ENCODE measurements at regions not wholly inside any gene's neighbourhood (a gene's known extent, or its start where the extent isn't known, plus 50 kb on each side); places are given as distances from the start of the nearest gene placed in this dataset.
A peak's percentile ranks its signal among the peaks of the same experiment; 100 is the strongest.

GRCh38 chr10:106520698-106521097, 643.8 kb downstream of the SORCS1 start:
- ATAC-seq (replicated peaks in 6 of 8) = no peak
- WGBS, 10 experiments = 0 to 97% (median 76%) methylated on average over 2 to 4 of the region's 4 CpGs
- no peaks in the 10 kb centered on the region for H3K4me1 ChIP-seq (replicated peaks in 1 of 2)
- no peak overlapping the region for H3K27ac ChIP-seq
- in situ Hi-C loops (cut with MboI; ENCODE audit: low pct_unique_long_range_greater_than_20kb in 2 of 9, low sequenced_read_pairs in 9 of 9, unreplicated experiment in 9 of 9) = no loop called here
- H3K4me3 ChIP-seq = no peak overlapping the region

GRCh38 chr10:106519376-106520030, 645.0 kb downstream of the SORCS1 start:
- WGBS, 10 experiments = 0 to 100% (median 64%) methylated on average over 1 to 2 of the region's 2 CpGs; no CpG with 5 or more reads in 2 of the 10 experiments
- ATAC-seq (replicated peaks in 6 of 8) = no peak

DNA sequence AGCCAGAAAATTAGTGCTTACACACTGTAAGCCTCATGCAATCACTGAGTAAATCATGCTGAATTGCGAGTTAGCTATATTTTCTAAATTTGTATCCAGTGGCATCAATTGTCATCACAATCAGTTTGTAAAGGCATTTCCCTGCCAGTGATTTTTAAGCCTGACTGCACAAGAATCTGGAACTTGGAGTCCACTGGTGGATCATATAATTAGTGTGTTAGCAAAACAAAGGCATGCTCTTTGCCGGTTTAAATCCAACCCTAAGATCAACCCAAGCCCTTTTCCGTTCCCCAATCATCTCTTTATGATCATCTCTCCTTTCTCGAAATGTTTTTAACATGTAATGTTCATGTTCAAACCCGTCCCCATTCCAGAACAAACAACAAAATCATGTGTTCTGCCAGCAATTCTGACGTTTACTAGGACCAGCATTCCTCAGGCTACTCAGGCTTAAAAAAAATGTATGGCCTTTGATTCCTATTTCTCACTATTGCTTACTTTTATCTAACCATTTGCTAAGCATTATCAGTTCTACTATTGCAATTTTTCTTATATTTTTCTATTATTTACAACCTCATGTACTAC, 649.2 kb downstream of the SORCS1 start:
- WGBS, 10 experiments = 0 to 90% (median 47%) methylated on average over 3 to 6 of the region's 6 CpGs; no CpG with 5 or more reads in 1 of the 10 experiments
- in situ Hi-C loops (cut with MboI; ENCODE audit: low pct_unique_long_range_greater_than_20kb in 2 of 9, low sequenced_read_pairs in 9 of 9, unreplicated experiment in 9 of 9) = no loop called here
- Histone ChIP-seq H3K4me1 (replicated peaks in 1 of 2) (peaks cover 23 to 29% of the 10 kb centered on the region in 2 donors), H3K4me3 (no peak overlapping the region), H3K27ac (no peak overlapping the region)
- peak in 3 of 8 experiments; percentile 7 to 31 (median 13) for ATAC-seq (replicated peaks in 6 of 8)

More at GRCh38 chr10:106519376-106520030, 645.0 kb downstream of the SORCS1 start:
- H3K4me1 ChIP-seq (replicated peaks in 1 of 2) = peaks cover 8 to 10% of the 10 kb centered on the region in 2 donors
- H3K27ac ChIP-seq = no peak overlapping the region
- in situ Hi-C loops (cut with MboI; ENCODE audit: low pct_unique_long_range_greater_than_20kb in 2 of 9, low sequenced_read_pairs in 9 of 9, unreplicated experiment in 9 of 9) = no loop called here
- H3K4me3 ChIP-seq = no peak overlapping the region

GRCh38 chr10:106513352-106513771, 651.1 kb downstream of the SORCS1 start:
- Histone ChIP-seq H3K4me3 (no peak overlapping the region), H3K4me1 (replicated peaks in 1 of 2) (peaks cover 23 to 29% of the 10 kb centered on the region in 2 donors), H3K27ac (peak overlapping the region in 1 of 2 donors; percentile 21)
- ATAC-seq (replicated peaks in 6 of 8) = peak in 5 of 8 experiments; percentile 92 to 95 (median 95)
- 0 to 100% (median 9%) methylated on average over 1 to 4 of the region's 4 CpGs; no CpG with 5 or more reads in 2 of the 10 experiments for WGBS, 10 experiments
- in situ Hi-C loops (cut with MboI; ENCODE audit: low pct_unique_long_range_greater_than_20kb in 2 of 9, low sequenced_read_pairs in 9 of 9, unreplicated experiment in 9 of 9) = no loop called here

DNA sequence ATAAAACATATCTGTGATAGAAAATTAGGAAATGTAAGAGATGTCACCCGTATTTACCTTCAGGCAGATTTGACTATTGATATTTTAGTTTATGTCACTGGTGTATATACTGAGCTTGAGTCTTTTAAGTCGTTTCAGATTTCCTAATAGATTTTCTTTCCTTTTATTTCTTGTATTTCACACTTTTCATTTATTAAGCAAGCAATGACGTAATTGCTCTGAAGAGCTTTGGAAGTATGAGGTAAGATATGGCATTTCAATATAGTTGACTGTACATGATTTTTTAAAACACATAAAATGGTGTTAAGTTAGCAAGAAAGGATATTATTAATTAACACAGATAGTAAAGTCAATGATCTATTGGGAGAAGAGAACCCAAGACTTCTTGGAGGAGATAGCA, 652.6 kb downstream of the SORCS1 start:
- Histone ChIP-seq H3K27ac (no peak overlapping the region), H3K4me3 (no peak overlapping the region), H3K4me1 (replicated peaks in 1 of 2) (peaks cover 23 to 29% of the 10 kb centered on the region in 2 donors)
- WGBS, 10 experiments = 0 to 93% (median 79%) methylated on average over 1 to 3 of the region's 3 CpGs
- in situ Hi-C loops (cut with MboI; ENCODE audit: low pct_unique_long_range_greater_than_20kb in 2 of 9, low sequenced_read_pairs in 9 of 9, unreplicated experiment in 9 of 9) = no loop called here
- ATAC-seq (replicated peaks in 6 of 8) = no peak

DNA sequence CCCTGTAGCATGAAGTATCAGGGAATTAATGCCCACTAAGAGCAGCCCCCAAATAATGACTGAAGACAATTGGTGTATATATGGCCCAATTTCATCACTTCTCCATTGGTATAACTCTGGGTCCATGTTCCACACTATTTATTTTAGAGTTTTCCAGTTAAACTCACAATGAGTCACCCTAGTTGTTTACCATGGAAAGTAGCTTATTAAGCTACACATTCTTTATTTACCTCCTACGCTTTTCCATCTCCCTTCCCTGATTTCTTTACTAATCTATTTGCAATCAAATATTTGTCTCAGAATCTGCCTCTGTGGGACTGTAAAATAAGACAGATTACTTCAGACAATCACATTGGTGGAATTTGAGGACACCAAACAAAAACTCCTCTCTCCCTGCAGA, 655.6 kb downstream of the SORCS1 start:
- WGBS, 10 experiments = 0 to 83% (median 63%) methylated on average over 1 of the region's 1 CpG; no CpG with 5 or more reads in 3 of the 10 experiments

DNA sequence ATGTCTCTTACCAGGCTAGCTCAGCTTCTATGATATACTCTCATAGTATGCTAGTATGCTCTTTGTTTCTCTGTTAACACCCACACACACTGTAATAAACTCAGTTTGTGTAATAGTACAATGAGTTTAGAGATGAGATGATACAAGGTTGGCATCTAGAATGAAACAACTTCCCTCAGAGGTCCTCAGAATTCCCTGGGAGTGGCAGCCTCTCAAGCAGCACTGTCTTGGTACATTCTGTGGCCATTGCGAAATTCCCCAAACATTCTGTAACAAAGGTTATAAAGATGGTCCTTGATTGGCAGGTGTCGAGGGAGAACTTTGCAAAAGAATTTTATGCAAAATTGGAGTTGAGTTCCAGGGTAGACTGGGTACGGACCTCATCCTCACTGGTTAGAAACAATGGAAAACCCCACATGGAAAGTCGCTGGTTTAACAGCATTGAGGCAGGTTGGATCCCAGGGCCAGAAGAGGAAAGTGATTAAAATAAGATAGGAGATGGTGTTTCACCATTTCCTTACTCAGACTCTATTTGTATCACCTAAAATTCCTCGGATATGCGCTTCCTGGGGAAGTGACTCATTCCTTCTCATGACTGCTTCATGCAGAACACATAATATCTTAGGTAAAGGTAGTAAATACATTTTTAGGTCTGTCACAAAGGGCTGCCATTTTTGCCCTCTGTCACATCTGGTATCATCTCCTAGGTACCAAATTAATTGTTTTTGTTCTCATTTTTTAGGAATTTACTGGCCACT, 657.8 kb downstream of the SORCS1 start:
- no peak for ATAC-seq (replicated peaks in 6 of 8)
- Histone ChIP-seq H3K4me1 (replicated peaks in 1 of 2) (no peaks in the 10 kb centered on the region), H3K4me3 (no peak overlapping the region), H3K27ac (no peak overlapping the region)
- in situ Hi-C loops (cut with MboI; ENCODE audit: low pct_unique_long_range_greater_than_20kb in 2 of 9, low sequenced_read_pairs in 9 of 9, unreplicated experiment in 9 of 9) = no loop called here
- WGBS, 10 experiments = 0 to 93% (median 83%) methylated on average over 1 to 6 of the region's 6 CpGs

More for the DNA sequence above, 655.6 kb downstream of the SORCS1 start:
- in situ Hi-C loops (cut with MboI; ENCODE audit: low pct_unique_long_range_greater_than_20kb in 2 of 9, low sequenced_read_pairs in 9 of 9, unreplicated experiment in 9 of 9) = no loop called here
- H3K27ac ChIP-seq = no peak overlapping the region
- ATAC-seq (replicated peaks in 6 of 8) = no peak
- no peak overlapping the region for H3K4me3 ChIP-seq
- peaks cover 10 to 13% of the 10 kb centered on the region in 2 donors for H3K4me1 ChIP-seq (replicated peaks in 1 of 2)

DNA sequence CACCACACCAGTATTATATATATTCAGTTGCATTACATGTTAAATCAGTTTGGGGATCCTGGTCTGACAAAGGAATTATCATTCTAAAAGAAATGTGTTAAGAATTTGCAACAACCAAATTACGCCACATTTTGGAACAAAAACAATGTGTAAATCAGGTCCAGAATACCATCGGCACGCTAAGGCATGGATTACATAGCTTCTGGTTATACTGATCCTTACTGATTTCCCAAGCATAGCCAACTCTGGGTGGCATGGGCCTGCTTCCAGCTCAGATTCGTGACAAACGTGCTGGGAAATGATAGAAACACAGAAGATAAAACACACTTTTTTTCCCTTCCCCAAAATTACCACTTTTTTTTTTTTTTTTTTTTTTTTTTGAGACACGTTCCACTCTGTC, 660.0 kb downstream of the SORCS1 start:
- in situ Hi-C loops (cut with MboI; ENCODE audit: low pct_unique_long_range_greater_than_20kb in 2 of 9, low sequenced_read_pairs in 9 of 9, unreplicated experiment in 9 of 9) = no loop called here
- H3K4me1 ChIP-seq (replicated peaks in 1 of 2) = no peaks in the 10 kb centered on the region
- no peak overlapping the region for H3K4me3 ChIP-seq
- H3K27ac ChIP-seq = no peak overlapping the region
- no peak for ATAC-seq (replicated peaks in 6 of 8)
- 3 to 94% (median 75%) methylated on average over 3 to 6 of the region's 6 CpGs for WGBS, 10 experiments

DNA sequence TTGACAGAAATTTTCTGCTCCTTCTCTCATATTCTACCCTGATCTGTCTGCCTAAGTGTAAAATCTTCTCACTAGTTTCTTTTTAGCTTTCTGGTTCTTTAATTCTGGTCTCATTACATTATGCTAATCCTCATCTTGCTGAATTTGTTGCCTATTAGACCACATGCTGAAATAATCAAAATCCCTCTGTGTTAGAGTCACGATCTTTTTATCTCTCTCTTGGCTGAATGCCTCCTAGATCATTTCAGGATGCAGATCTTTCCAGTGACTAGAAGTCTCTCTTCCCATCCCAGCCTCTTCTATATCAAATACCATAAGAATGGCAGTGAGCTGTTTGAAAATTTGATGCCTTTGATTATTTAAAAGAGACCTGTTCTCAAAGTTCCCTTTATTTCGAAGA, 661.9 kb downstream of the SORCS1 start:
- Histone ChIP-seq H3K27ac (no peak overlapping the region), H3K4me3 (no peak overlapping the region), H3K4me1 (replicated peaks in 1 of 2) (no peaks in the 10 kb centered on the region)
- in situ Hi-C loops (cut with MboI; ENCODE audit: low pct_unique_long_range_greater_than_20kb in 2 of 9, low sequenced_read_pairs in 9 of 9, unreplicated experiment in 9 of 9) = no loop called here
- 0 to 91% (median 66%) methylated on average over 1 to 2 of the region's 2 CpGs; no CpG with 5 or more reads in 1 of the 10 experiments for WGBS, 10 experiments
- no peak for ATAC-seq (replicated peaks in 6 of 8)

GRCh38 chr10:106500925-106501525, 663.5 kb downstream of the SORCS1 start:
- H3K4me1 ChIP-seq (replicated peaks in 1 of 2) = no peaks in the 10 kb centered on the region
- no peak overlapping the region for H3K4me3 ChIP-seq
- in situ Hi-C loops (cut with MboI; ENCODE audit: low pct_unique_long_range_greater_than_20kb in 2 of 9, low sequenced_read_pairs in 9 of 9, unreplicated experiment in 9 of 9) = no loop called here
- ATAC-seq (replicated peaks in 6 of 8) = no peak
- H3K27ac ChIP-seq = no peak overlapping the region

DNA sequence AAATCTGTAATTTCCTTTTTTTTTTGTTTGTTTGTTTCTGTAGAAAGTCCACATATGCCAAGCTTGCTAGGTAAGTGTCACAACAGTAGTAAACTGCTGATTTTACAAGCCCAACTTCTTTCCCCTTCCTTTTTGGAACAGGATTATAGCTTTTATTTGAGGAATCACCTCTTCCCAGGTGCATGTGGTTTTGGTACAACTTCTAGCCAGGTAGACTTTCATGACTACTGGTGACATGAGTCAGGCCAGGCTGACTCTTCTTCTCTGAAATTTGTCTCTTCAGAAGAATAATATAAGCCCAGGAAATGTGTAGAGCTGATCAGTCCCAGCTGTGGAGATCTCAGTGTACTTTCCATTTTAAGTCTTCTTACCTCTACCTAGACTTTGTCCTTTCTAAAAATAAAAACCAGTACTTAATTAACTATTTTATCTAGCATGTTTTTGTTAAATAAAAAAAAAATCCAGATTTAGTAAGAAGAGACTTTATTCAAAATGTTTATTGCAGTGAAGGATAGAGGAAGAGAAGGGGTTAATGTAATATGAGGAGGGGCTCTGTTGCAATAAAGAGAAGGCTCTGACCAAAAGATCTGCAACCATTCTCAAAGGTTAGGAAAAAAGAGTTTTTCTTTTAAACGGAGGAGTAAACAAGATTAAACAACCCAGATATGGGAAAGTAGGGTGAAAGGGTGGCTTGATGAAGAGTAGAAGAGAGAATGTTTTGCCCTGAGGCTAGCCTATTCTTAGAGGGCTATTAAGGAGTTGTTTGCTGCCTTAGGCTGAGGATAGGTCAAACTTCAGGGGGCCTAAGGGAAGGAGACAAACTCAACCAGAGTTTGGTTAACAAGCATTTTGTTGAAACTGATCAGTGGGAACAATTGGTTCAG, 664.2 kb downstream of the SORCS1 start:
- 0 to 78% (median 33%) methylated on average over 1 of the region's 1 CpG; no CpG with 5 or more reads in 1 of the 10 experiments for WGBS, 10 experiments
- Histone ChIP-seq H3K4me1 (replicated peaks in 1 of 2) (no peaks in the 10 kb centered on the region), H3K27ac (no peak overlapping the region), H3K4me3 (no peak overlapping the region)
- ATAC-seq (replicated peaks in 6 of 8) = no peak
- in situ Hi-C loops (cut with MboI; ENCODE audit: low pct_unique_long_range_greater_than_20kb in 2 of 9, low sequenced_read_pairs in 9 of 9, unreplicated experiment in 9 of 9) = no loop called here

DNA sequence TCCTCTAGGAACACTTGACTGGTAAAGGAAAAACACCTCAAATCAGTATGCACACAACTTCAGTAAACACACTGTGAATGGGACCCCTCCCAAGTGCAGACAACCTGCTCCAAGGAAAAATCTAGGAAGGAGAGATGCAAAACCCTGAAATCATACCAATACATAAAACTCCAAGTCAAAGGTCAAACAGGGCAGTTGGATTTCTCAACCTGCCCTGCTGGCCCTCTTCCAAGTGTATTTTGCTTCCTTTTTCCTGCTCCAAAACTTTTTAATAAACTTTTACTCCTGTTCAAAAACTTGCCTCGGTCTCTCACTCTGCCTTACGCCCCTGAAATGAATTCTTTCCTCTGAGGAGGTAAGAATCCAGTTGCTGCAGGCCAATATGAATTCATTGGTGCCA, 665.1 kb downstream of the SORCS1 start:
- 6 to 94% (median 70%) methylated on average over 2 of the region's 2 CpGs; no CpG with 5 or more reads in 4 of the 10 experiments for WGBS, 10 experiments
- in situ Hi-C loops (cut with MboI; ENCODE audit: low pct_unique_long_range_greater_than_20kb in 2 of 9, low sequenced_read_pairs in 9 of 9, unreplicated experiment in 9 of 9) = no loop called here
- no peak for ATAC-seq (replicated peaks in 6 of 8)
- Histone ChIP-seq H3K27ac (no peak overlapping the region), H3K4me3 (no peak overlapping the region), H3K4me1 (replicated peaks in 1 of 2) (no peaks in the 10 kb centered on the region)
